Heart left ventricle (tissue), 13 donors: ENCODE measurements at regions not wholly inside any gene's neighbourhood (a gene's known extent, or its start where the extent isn't known, plus 50 kb on each side); places are given as distances from the start of the nearest gene placed in this dataset.

Source experiments
- CTCF ChIP-seq, 12 donors: fragments of 200-600 bp; sonication (generic) in 4 of 12; IDR thresholded peaks; one replicate each; pipeline versions ENCODE4 v1.5.0 to v1.8.0; 2018 to 2022; ENCODE audit warnings: antibody characterized with exemption in 12 of 12, mild to moderate bottlenecking in 5 of 12
- POLR2A ChIP-seq, 2 donors: fragments of 450-650 bp; IDR thresholded peaks; one replicate each; pipeline ENCODE4 v1.6.1; 2017; ENCODE audit warnings: antibody characterized with exemption in 2 of 2, mild to moderate bottlenecking in 2 of 2, moderate library complexity in 2 of 2
- donor health status: ischemic (EF 13 %, LVEDD 7.1; RV severe dilation, severe dysfunction).
- donor health status: DM: no; HTN: yes; CAD: no.
- donor health status: DM: no; HTN: no; CAD: no.
- donor health status: ischemic (EF 25% LVEDD 6.9; RV normal size, moderate dysfunction).
- donor health status: ischemic (EF 25% LVEDD 5.7; RV mildly dilated, moderate dysfunction).
- donor health status: ischemic (EF 35%, LVEDD 5.7; RV mildly dilated, moderate dysfunction).
- donor health status: nonischemic (EF 11% LVEDD 7.7; RV severe dilation, severe dysfunction).
- donor health status: DM: yes; HTN: yes; CAD: no.
- donor health status: PGD.
- donor health status: ischemic (EF 29% LVEDD 5.4; RV normal size, mild dysfunction).
- donor health status: nonischemic (EF 23%, LVEDD 6.1; RV moderate dilation, normal function).

- no peak for TF ChIP-seq CTCF (IDR thresholded peaks at IDR 0.05)
- TF ChIP-seq POLR2A (IDR thresholded peaks at IDR 0.05) = no peak
These were observed 75.8 kb upstream of the FRY start for GRCh38 chr13:31955741-31956140.
